A549 (cell line): ENCODE measurements at regions not wholly inside any gene's neighbourhood (a gene's known extent, or its start where the extent isn't known, plus 50 kb on each side); places are given as distances from the start of the nearest gene placed in this dataset.

Experiments
- ATAC-seq, 2 experiments: fragments of 200-7000 bp in 1 of 2; fragments of >200 bp in 1 of 2; cut with Nextera tagmentation in 1 of 2; cut with Tn5 transposase in 1 of 2; 3 replicates each; pipeline versions ENCODE4 v1.8.0 to v1.9.1; 2018 to 2020; ENCODE audit warnings: mild to moderate bottlenecking in 1 of 2, moderate library complexity in 1 of 2
- CTCF ChIA-PET: fragments of 300-600 bp; sonication (Branson Sonifier 250); formaldehyde crosslinking; extraction: SDS; loops from one replicate; lab custom pipeline; 2021; ENCODE audit warnings: antibody characterized with exemption, inconsistent platforms; lab: Yijun Ruan, JAX
- POLR2A ChIA-PET: fragments of 350-600 bp; formaldehyde crosslinking; extraction: SDS; loops from one replicate; lab custom pipeline; 2021; ENCODE audit warnings: antibody characterized with exemption, inconsistent platforms; lab: Yijun Ruan, JAX
- DNase-seq, 2 experiments: peaks; one replicate each; pipeline versions ENCODE4 v3.0.0 to v3.0.0-alpha.2; 2011 to 2016; ENCODE audit warnings: low read depth in 1 of 2, low spot score in 1 of 2
- FAIRE-seq: peaks from 2 replicates; lab custom pipeline; 2011; peaks lifted over from hg19 to GRCh38; lab: Jason Lieb, UNC
- H3K27ac ChIP-seq, 2 experiments: fragments of >200 bp; sonication (Bioruptor Twin); formaldehyde crosslinking; 3 replicates each; pipeline ENCODE4 v1.5.1; 2016 to 2017
- H3K4me1 ChIP-seq: fragments of >200 bp; sonication (Bioruptor Twin); formaldehyde crosslinking; 3 replicates; pipeline ENCODE4 v1.6.1; 2016
- H3K4me2 ChIP-seq: fragments of >200 bp; sonication (Bioruptor Twin); formaldehyde crosslinking; 3 replicates; pipeline ENCODE4 v1.6.1; 2016
- H3K4me3 ChIP-seq: fragments of >200 bp; sonication (Bioruptor Twin); formaldehyde crosslinking; 3 replicates; pipeline ENCODE4 v1.5.1; 2016
- H3K9me3 ChIP-seq: fragments of >200 bp; sonication (Bioruptor Twin); formaldehyde crosslinking; 3 replicates; pipeline ENCODE4 v1.6.1; 2016
- BCL3 ChIP-seq: fragments of >200 bp; sonication (Bioruptor Twin); formaldehyde crosslinking; IDR thresholded peaks from 3 replicates; pipeline ENCODE4 v1.6.1; 2016
- CBX2 ChIP-seq: fragments of 200-600 bp; sonication (generic); IDR thresholded peaks from 2 replicates; pipeline ENCODE4 v1.6.1; 2016; ENCODE audit warnings: low read depth, mild to moderate bottlenecking, borderline replicate concordance
- CEBPB ChIP-seq, 2 experiments: fragments of >200 bp in 1 of 2; sonication (Bioruptor Twin) in 1 of 2; formaldehyde crosslinking in 1 of 2; IDR thresholded peaks; 2 replicates each; pipeline ENCODE4 v1.6.1; 2012 to 2016
- EHF ChIP-seq: fragments of 250-450 bp; sonication (Bioruptor Pico); IDR thresholded peaks from 2 replicates; pipeline ENCODE4 v1.5.0; 2020; ENCODE audit warnings: mild to moderate bottlenecking
- ELK1 ChIP-seq: fragments of 150-350 bp; IDR thresholded peaks from 2 replicates; pipeline ENCODE4 v1.6.1; 2014; ENCODE audit warnings: low read depth, mild to moderate bottlenecking, low read length
- ESRRA ChIP-seq: fragments of 150-350 bp; IDR thresholded peaks from 2 replicates; pipeline ENCODE4 v1.6.1; 2014; ENCODE audit warnings: mild to moderate bottlenecking, low read length, borderline replicate concordance
- GATA3 ChIP-seq: IDR thresholded peaks from 2 replicates; pipeline ENCODE4 v1.6.1; 2012; ENCODE audit warnings: borderline replicate concordance
- HEYL ChIP-seq: fragments of 250-450 bp; sonication (Bioruptor Pico); IDR thresholded peaks from 2 replicates; pipeline ENCODE4 v1.8.0; 2021; ENCODE audit warnings: mild to moderate bottlenecking, moderate library complexity
- HOXA7 ChIP-seq: fragments of 250-450 bp; sonication (Bioruptor Pico); IDR thresholded peaks from 2 replicates; pipeline ENCODE4 v1.5.0; 2020; ENCODE audit warnings: mild to moderate bottlenecking, moderate library complexity
- HOXB13 ChIP-seq: fragments of 250-450 bp; sonication (Bioruptor Pico); IDR thresholded peaks from 2 replicates; pipeline ENCODE4 v1.5.0; 2020; ENCODE audit warnings: low read depth, mild to moderate bottlenecking, moderate library complexity
- JUN ChIP-seq, 2 experiments: fragments of >200 bp; sonication (Bioruptor Twin); formaldehyde crosslinking; IDR thresholded peaks; 2 replicates in 1 of 2; 3 replicates in 1 of 2; pipeline ENCODE4 v1.6.1; 2016 to 2017
- MYC ChIP-seq: IDR thresholded peaks from 2 replicates; pipeline ENCODE4 v1.6.1; 2012; ENCODE audit warnings: mild to moderate bottlenecking, inconsistent platforms, low read length, improper control_type of control experiment, borderline replicate concordance
- NFE2L2 ChIP-seq: fragments of 150-350 bp; conservative IDR thresholded peaks from 2 replicates; pipeline ENCODE4 v1.6.1; 2014; ENCODE audit warnings: low read length
- PBX3 ChIP-seq: IDR thresholded peaks from 2 replicates; pipeline ENCODE4 v1.6.1; 2012
- POLR2AphosphoS2 ChIP-seq: conservative IDR thresholded peaks from 2 replicates; pipeline ENCODE4 v1.6.1; 2012; ENCODE audit warnings: low read length, improper control_type of control experiment, inconsistent platforms
- RCOR1 ChIP-seq: fragments of 150-350 bp; IDR thresholded peaks from 2 replicates; pipeline ENCODE4 v1.6.1; 2014; ENCODE audit warnings: antibody characterized with exemption, low read length, low read depth
- RFX5 ChIP-seq: fragments of 450-650 bp; IDR thresholded peaks from 2 replicates; pipeline ENCODE4 v1.7.1; 2014; ENCODE audit warnings: antibody characterized with exemption, mild to moderate bottlenecking, moderate library complexity
- SMC3 ChIP-seq: fragments of >200 bp; sonication (Bioruptor Twin); formaldehyde crosslinking; IDR thresholded peaks from 3 replicates; pipeline ENCODE4 v1.6.1; 2018; ENCODE audit warnings: inconsistent platforms
- ZC3H11A ChIP-seq: fragments of 450-650 bp; IDR thresholded peaks from 2 replicates; pipeline ENCODE4 v1.6.1; 2014; ENCODE audit warnings: antibody characterized with exemption, mild to moderate bottlenecking
- ZFP36 ChIP-seq: fragments of 450-650 bp; IDR thresholded peaks from 2 replicates; pipeline ENCODE4 v1.6.1; 2014; ENCODE audit warnings: borderline replicate concordance; ENCODE audit not compliant: partially characterized antibody
- ZSCAN20 ChIP-seq: fragments of 250-450 bp; sonication (Bioruptor Pico); IDR thresholded peaks from 2 replicates; pipeline ENCODE4 v1.8.0; 2022; ENCODE audit warnings: mild to moderate bottlenecking, moderate library complexity
- WGBS: methylation state at CpG from one replicate; pipeline ENCODE4 v1.1.6; 2017; ENCODE audit errors: missing lambda C conversion rate; 5-methylcytosine and 5-hydroxymethylcytosine counted together
- TF ChIP-seq, protein P1 (sequence below): fragments of 450-650 bp; IDR thresholded peaks from 2 replicates; pipeline ENCODE4 v1.6.1; 2014; ENCODE audit warnings: antibody characterized with exemption
- TF ChIP-seq, protein P2 (sequence below): fragments of >200 bp; sonication (Bioruptor Twin); formaldehyde crosslinking; IDR thresholded peaks from 2 replicates; pipeline ENCODE4 v1.6.1; 2016

DNA sequence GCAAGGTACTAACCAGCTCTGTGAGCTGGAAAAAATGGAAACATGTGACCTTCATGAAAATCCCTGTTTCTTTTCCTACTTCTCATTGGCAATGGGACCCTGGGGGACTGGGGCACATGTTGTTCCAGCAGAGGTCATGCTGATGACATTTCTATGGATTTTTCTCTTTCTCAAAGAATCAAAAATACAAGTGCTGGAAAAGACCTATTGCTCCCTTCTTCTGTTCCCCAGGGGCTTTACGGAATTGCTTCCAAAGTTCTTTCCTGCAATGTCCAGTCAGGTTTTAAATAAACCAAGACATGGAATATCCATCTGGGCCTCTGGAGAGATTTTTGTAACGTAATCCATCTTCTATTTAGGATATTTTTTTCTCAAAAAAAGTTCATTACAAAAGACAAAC, 1006.1 kb upstream of the CELF4 start:
- ATAC-seq (no peak), FAIRE-seq (no peak)

DNA sequence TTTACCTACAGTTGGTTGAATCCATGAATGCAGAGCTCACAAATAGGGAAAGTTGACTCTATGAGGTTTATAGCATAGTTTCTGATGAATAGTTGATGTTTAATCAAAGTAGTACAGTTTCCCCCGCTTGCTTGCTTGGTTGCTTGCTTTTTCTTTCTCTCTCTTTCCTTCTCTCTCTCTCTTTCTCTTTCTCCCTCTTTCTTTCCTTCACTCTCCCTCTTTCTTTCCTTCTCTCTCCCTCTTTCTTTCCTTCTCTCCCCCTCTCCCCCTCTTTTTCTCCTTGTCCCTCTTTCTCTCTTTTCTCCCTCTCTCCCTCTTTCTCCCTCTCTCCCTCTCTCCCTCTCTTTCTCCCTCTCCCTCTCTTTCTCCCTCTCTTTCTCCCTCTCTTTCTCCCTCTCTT, 999.9 kb upstream of the CELF4 start:
- ChIA-PET POLR2A (no interaction called here), CTCF (no interaction called here)
- ATAC-seq, result no peak
- no peak for DNase-seq
- Histone ChIP-seq H3K9me3 (no peaks in the 10 kb centered on the region), H3K4me2 (no peak overlapping the region), H3K4me1 (no peaks in the 10 kb centered on the region), H3K4me3 (no peak overlapping the region), H3K27ac (no peak overlapping the region)
- FAIRE-seq, result no peak
- WGBS, result 0% methylated on average over 1 of the region's 1 CpG
- TF ChIP-seq SMC3 (no peak), HEYL (no peak), MYC (no peak), RFX5 (no peak), NFE2L2 (no peak)
- TF ChIP-seq, protein P1, sequence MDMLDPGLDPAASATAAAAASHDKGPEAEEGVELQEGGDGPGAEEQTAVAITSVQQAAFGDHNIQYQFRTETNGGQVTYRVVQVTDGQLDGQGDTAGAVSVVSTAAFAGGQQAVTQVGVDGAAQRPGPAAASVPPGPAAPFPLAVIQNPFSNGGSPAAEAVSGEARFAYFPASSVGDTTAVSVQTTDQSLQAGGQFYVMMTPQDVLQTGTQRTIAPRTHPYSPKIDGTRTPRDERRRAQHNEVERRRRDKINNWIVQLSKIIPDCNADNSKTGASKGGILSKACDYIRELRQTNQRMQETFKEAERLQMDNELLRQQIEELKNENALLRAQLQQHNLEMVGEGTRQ, result no peak
- TF ChIP-seq, all 56 proteins: peak for 0

More for the DNA sequence above, 1006.1 kb upstream of the CELF4 start:
- H3K9me3 ChIP-seq, result no peaks in the 10 kb centered on the region
- WGBS, result 5% methylated on average over 2 of the region's 2 CpGs
- H3K4me2 ChIP-seq, result no peak overlapping the region
- TF ChIP-seq BCL3 (no peak), ELK1 (no peak), ZFP36 (no peak), ESRRA (no peak), JUN (IDR thresholded peaks at IDR 0.05) (no peak), HOXB13 (CRISPR knock-in tag) (no peak), HOXA7 (no peak), CBX2 (no peak), RCOR1 (no peak)
- TF ChIP-seq, protein P2, sequence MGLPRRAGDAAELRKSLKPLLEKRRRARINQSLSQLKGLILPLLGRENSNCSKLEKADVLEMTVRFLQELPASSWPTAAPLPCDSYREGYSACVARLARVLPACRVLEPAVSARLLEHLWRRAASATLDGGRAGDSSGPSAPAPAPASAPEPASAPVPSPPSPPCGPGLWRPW, result no peak
- TF ChIP-seq, protein P1, result no peak
- POLR2A ChIA-PET, result no interaction called here
- no peaks in the 10 kb centered on the region for H3K4me1 ChIP-seq
- CTCF ChIA-PET, result no interaction called here
- no peak overlapping the region for H3K4me3 ChIP-seq
- DNase-seq, result no peak
- no peak overlapping the region for H3K27ac ChIP-seq

DNA sequence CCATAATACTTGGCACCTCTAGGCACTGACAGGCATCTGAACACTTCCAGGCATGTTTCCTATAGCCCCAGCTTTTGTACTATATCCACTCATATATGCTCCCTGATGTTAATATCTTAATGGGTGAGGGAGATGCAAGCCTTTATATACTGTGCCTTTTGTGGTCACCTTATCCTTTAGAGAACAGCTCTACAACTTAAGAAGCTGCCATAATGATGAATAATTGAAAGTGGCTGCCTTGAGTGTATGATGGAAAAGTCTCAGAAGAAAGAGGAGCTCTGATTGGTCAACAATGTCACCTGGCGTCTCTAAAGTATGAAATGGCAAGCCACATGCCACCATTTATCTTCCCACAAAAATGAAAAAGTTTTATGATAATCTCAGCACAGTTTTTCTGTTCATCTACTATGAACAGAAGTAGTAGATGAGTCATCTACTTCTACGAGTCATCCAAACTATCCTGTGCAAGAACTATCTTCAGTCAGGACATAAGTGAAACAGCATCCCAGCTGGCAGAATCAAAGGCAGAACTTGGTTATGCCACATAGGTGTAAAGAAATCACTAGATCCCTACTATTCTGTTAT, 997.9 kb upstream of the CELF4 start:
- POLR2A ChIA-PET, result no interaction called here
- no peak for FAIRE-seq
- DNase-seq, result no peak

DNA sequence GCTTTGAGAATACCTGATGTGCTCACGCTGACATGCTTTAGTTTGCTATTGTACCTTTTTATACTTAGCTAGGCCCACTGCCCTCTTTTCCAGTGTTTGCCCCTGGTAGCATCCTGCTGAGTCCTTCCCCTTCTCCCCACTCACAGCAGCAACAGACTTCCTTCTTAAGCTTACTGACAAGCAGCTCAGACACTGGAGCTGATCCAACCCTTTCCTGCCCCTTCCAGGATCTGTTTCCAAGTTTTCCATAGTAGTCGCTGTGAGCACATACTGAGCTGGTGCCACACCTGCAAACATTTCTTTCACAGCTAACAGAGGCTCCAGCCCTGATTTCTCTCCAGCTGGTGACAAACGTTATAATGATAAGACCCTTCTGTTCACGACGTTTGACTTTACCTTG, 991.4 kb upstream of the CELF4 start:
- TF ChIP-seq MYC (no peak), GATA3 (no peak), PBX3 (no peak), ZSCAN20 (CRISPR knock-in tag) (no peak), HOXB13 (CRISPR knock-in tag) (no peak), ZC3H11A (no peak), POLR2AphosphoS2 (no peak), NFE2L2 (no peak), EHF (CRISPR knock-in tag) (no peak)
- WGBS, result 4% methylated on average over 5 of the region's 5 CpGs
- ChIA-PET POLR2A (no interaction called here), CTCF (interaction anchor here (0.7 kb wide), 1 partner anchor 902 kb away, joined by 3 read pairs; no protein-coding TSS in a partner anchor)
- H3K4me2 ChIP-seq, result no peak overlapping the region
- no peak overlapping the region for H3K27ac ChIP-seq
- FAIRE-seq, result no peak
- no peaks in the 10 kb centered on the region for H3K4me1 ChIP-seq
- no peak for DNase-seq
- no peak for ATAC-seq
- H3K9me3 ChIP-seq, result no peaks in the 10 kb centered on the region
- H3K4me3 ChIP-seq, result no peak overlapping the region

More for the DNA sequence above, 997.9 kb upstream of the CELF4 start:
- Histone ChIP-seq H3K27ac (no peak overlapping the region), H3K9me3 (no peaks in the 10 kb centered on the region), H3K4me3 (no peak overlapping the region), H3K4me2 (no peak overlapping the region), H3K4me1 (no peaks in the 10 kb centered on the region)
- WGBS, result 0% methylated on average over 2 of the region's 2 CpGs
- TF ChIP-seq CEBPB (IDR thresholded peaks at IDR 0.05), result no peak
- CTCF ChIA-PET, result no interaction called here
- ATAC-seq, result no peak
